Lung microvascular endothelial cell (primary cell): ENCODE measurements at regions not wholly inside any gene's neighbourhood (a gene's known extent, or its start where the extent isn't known, plus 50 kb on each side); places are given as distances from the start of the nearest gene placed in this dataset.
"Not testable (repeated sequence)": the region's sequence is repeated elsewhere in the genome, so short reads cannot be mapped to it uniquely, and the experiment has no call there.

ENCODE experiments used
- DNase-seq, 2 donors: peaks; one replicate each; pipeline versions ENCODE4 v3.0.0 to v3.0.0-alpha.2; 2010; ENCODE audit warnings: low read depth in 2 of 2

GRCh38 chr1:60283690-60284089 is 210.1 kb upstream of the C1orf87 start:
- DNase-seq: peak in 1 of 2 donors; percentile 30

- peak; percentile 86 to 87 for DNase-seq
These were observed 207.9 kb upstream of the C1orf87 start for GRCh38 chr1:60281360-60281932.

GRCh38 chr1:60280819-60281218 is 207.2 kb upstream of the C1orf87 start:
- DNase-seq: peak in 1 of 2 donors; percentile 2

- peak in 1 of 2 donors; percentile 1 for DNase-seq
These were observed 206.7 kb upstream of the C1orf87 start for GRCh38 chr1:60280256-60280655.

- DNase-seq: peak in 1 of 2 donors; percentile 2
These were observed 206.2 kb upstream of the C1orf87 start for GRCh38 chr1:60279798-60280197.

GRCh38 chr1:60277269-60277668 is 203.7 kb upstream of the C1orf87 start:
- DNase-seq: no peak

GRCh38 chr1:60274422-60275290 is 201.1 kb upstream of the C1orf87 start:
- DNase-seq: peak in 1 of 2 donors; percentile 51

- DNase-seq: no peak
These were observed 199.6 kb upstream of the C1orf87 start for GRCh38 chr1:60273185-60273584.

GRCh38 chr1:60271041-60271440 is 197.5 kb upstream of the C1orf87 start:
- DNase-seq: no peak

GRCh38 chr1:60268451-60268850 is 194.9 kb upstream of the C1orf87 start:
- DNase-seq: no peak

GRCh38 chr1:60265560-60266535 is 192.3 kb upstream of the C1orf87 start:
- DNase-seq: no peak

- peak in 1 of 2 donors; percentile 41 for DNase-seq
These were observed 189.1 kb upstream of the C1orf87 start for GRCh38 chr1:60262701-60263100.

- DNase-seq: no peak
These were observed 184.0 kb upstream of the C1orf87 start for GRCh38 chr1:60257531-60257930.

GRCh38 chr1:60255565-60255964 is 182.0 kb upstream of the C1orf87 start:
- peak in 1 of 2 donors; percentile 27 for DNase-seq

- DNase-seq: no peak
These were observed 177.9 kb upstream of the C1orf87 start for GRCh38 chr1:60251426-60251825.

- DNase-seq: not testable (repeated sequence)
These were observed 173.9 kb upstream of the C1orf87 start for GRCh38 chr1:60247467-60247866.

- no peak for DNase-seq
These were observed 171.8 kb upstream of the C1orf87 start for GRCh38 chr1:60245324-60245723.

- DNase-seq: no peak
These were observed 171.3 kb upstream of the C1orf87 start for GRCh38 chr1:60244906-60245305.

- no peak for DNase-seq
These were observed 161.7 kb upstream of the C1orf87 start for GRCh38 chr1:60235275-60235674.

- DNase-seq: no peak
These were observed 161.2 kb upstream of the C1orf87 start for GRCh38 chr1:60234776-60235175.

- no peak for DNase-seq
These were observed 156.3 kb upstream of the C1orf87 start for GRCh38 chr1:60229821-60230220.

GRCh38 chr1:60228041-60228491 is 154.5 kb upstream of the C1orf87 start:
- DNase-seq: peak in 1 of 2 donors; percentile 8
